ENCODE measurements at regions not wholly inside any gene's neighbourhood (a gene's known extent, or its start where the extent isn't known, plus 50 kb on each side); places are given as distances from the start of the nearest gene placed in this dataset.

DNA sequence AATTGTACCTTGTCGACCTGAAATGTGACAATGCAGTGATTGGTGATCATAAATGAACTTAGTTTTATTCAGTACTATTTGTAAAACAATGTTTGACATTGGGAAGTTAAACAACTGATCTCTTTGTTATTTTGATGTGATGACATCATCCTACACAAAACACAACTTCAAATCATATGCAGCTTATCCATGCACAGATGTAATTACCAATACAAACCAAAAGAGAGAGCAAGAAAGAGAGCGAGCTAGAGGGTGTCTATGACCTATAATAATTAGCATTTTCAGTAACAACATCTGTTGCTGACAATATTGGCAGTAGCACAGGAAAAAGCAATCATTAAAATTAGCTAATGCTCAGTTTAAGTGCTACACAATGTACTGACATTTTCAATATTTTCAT, 320.9 kb downstream of the UTRN start:
- TF ChIP-seq, protein P1, sequence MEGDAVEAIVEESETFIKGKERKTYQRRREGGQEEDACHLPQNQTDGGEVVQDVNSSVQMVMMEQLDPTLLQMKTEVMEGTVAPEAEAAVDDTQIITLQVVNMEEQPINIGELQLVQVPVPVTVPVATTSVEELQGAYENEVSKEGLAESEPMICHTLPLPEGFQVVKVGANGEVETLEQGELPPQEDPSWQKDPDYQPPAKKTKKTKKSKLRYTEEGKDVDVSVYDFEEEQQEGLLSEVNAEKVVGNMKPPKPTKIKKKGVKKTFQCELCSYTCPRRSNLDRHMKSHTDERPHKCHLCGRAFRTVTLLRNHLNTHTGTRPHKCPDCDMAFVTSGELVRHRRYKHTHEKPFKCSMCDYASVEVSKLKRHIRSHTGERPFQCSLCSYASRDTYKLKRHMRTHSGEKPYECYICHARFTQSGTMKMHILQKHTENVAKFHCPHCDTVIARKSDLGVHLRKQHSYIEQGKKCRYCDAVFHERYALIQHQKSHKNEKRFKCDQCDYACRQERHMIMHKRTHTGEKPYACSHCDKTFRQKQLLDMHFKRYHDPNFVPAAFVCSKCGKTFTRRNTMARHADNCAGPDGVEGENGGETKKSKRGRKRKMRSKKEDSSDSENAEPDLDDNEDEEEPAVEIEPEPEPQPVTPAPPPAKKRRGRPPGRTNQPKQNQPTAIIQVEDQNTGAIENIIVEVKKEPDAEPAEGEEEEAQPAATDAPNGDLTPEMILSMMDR (conservative IDR thresholded peaks at IDR 0.05; ENCODE audit: low read depth, low read length), result no peak
- TF ChIP-seq EZH2 (IDR thresholded peaks at IDR 0.05; ENCODE audit: low read length, unreplicated experiment), result no peak

Data from PC-3 (cell line).